ENCODE measurements at regions not wholly inside any gene's neighbourhood (a gene's known extent, or its start where the extent isn't known, plus 50 kb on each side); places are given as distances from the start of the nearest gene placed in this dataset.

DNA sequence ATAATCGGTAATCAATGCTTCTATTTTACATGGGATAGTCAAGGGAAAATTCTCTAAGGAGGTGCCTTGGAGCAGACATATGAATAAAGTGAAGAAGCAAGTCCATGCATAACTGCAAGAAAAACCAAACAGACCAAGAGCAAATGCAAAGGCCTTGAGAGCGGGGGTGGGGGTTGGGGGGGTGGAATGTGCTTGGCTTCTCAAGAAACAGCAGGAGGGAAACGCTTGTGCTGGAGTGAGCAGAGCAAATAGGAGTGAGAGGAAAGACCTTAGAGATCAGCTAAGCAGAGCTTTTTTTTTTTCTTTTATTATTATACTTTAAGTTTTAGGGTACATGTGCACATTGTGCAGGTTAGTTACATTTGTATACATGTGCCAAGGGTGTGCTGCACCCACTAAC, 260.8 kb downstream of the ARPP21 start:
- TF ChIP-seq POLR2AphosphoS5 (IDR thresholded peaks at IDR 0.05) = no peak
- TF ChIP-seq POLR2A (IDR thresholded peaks at IDR 0.05) = no peak
- TF ChIP-seq, protein P1, sequence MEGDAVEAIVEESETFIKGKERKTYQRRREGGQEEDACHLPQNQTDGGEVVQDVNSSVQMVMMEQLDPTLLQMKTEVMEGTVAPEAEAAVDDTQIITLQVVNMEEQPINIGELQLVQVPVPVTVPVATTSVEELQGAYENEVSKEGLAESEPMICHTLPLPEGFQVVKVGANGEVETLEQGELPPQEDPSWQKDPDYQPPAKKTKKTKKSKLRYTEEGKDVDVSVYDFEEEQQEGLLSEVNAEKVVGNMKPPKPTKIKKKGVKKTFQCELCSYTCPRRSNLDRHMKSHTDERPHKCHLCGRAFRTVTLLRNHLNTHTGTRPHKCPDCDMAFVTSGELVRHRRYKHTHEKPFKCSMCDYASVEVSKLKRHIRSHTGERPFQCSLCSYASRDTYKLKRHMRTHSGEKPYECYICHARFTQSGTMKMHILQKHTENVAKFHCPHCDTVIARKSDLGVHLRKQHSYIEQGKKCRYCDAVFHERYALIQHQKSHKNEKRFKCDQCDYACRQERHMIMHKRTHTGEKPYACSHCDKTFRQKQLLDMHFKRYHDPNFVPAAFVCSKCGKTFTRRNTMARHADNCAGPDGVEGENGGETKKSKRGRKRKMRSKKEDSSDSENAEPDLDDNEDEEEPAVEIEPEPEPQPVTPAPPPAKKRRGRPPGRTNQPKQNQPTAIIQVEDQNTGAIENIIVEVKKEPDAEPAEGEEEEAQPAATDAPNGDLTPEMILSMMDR (IDR thresholded peaks at IDR 0.05) = no peak

All from transverse colon (tissue), 4 donors.